ENCODE measurements at regions not wholly inside any gene's neighbourhood (a gene's known extent, or its start where the extent isn't known, plus 50 kb on each side); places are given as distances from the start of the nearest gene placed in this dataset.
"Not testable (repeated sequence)": the region's sequence is repeated elsewhere in the genome, so short reads cannot be mapped to it uniquely, and the experiment has no call there.

- H3K9me3 ChIP-seq (ENCODE audit: control insufficient read depth in 2 of 2, insufficient read depth in 1 of 2, low read depth in 1 of 2, low read length in 1 of 2) = no peaks in the 10 kb centered on the region
- no peak overlapping the region for H3K4me3 ChIP-seq (ENCODE audit: low read depth in 1 of 2, low read length in 2 of 2)
- H3K36me3 ChIP-seq (ENCODE audit: control insufficient read depth in 2 of 2, insufficient read depth in 2 of 2, low read length in 1 of 2) = no peaks in the 10 kb centered on the region
- no peaks in the 10 kb centered on the region for H3K4me1 ChIP-seq (ENCODE audit: control insufficient read depth in 2 of 2, insufficient read depth in 2 of 2, low read length in 1 of 2)
- H3K27me3 ChIP-seq (ENCODE audit: control insufficient read depth in 1 of 2, insufficient read depth in 2 of 2, low read length in 2 of 2) = no peaks in the 10 kb centered on the region
- H3K27ac ChIP-seq (ENCODE audit: low read depth in 2 of 2, low read length in 1 of 2) = no peak overlapping the region
- WGBS, 2 donors = 76 to 77% methylated on average over 5 of the region's 5 CpGs
These were observed 113.0 kb upstream of the DAB1 start for GRCh38 chr1:57536749-57537423.

- Histone ChIP-seq H3K27ac (ENCODE audit: low read depth in 2 of 2, low read length in 1 of 2) (no peak overlapping the region), H3K36me3 (ENCODE audit: control insufficient read depth in 2 of 2, insufficient read depth in 2 of 2, low read length in 1 of 2) (no peaks in the 10 kb centered on the region), H3K9me3 (ENCODE audit: control insufficient read depth in 2 of 2, insufficient read depth in 1 of 2, low read depth in 1 of 2, low read length in 1 of 2) (no peaks in the 10 kb centered on the region), H3K4me3 (ENCODE audit: low read depth in 1 of 2, low read length in 2 of 2) (no peak overlapping the region), H3K27me3 (ENCODE audit: control insufficient read depth in 1 of 2, insufficient read depth in 2 of 2, low read length in 2 of 2) (no peaks in the 10 kb centered on the region), H3K4me1 (ENCODE audit: control insufficient read depth in 2 of 2, insufficient read depth in 2 of 2, low read length in 1 of 2) (no peaks in the 10 kb centered on the region)
- 81 to 89% methylated on average over 1 of the region's 1 CpG for WGBS, 2 donors
These were observed 108.4 kb upstream of the DAB1 start for GRCh38 chr1:57532299-57532698.

GRCh38 chr1:57530911-57531260 lies 107.0 kb upstream of the DAB1 start:
- 38 to 54% methylated on average over 2 of the region's 2 CpGs for WGBS, 2 donors
- not testable (repeated sequence) for H3K4me3 ChIP-seq (ENCODE audit: low read depth in 1 of 2, low read length in 2 of 2); H3K4me1 ChIP-seq (ENCODE audit: control insufficient read depth in 2 of 2, insufficient read depth in 2 of 2, low read length in 1 of 2); H3K36me3 ChIP-seq (ENCODE audit: control insufficient read depth in 2 of 2, insufficient read depth in 2 of 2, low read length in 1 of 2); H3K27ac ChIP-seq (ENCODE audit: low read depth in 2 of 2, low read length in 1 of 2); H3K9me3 ChIP-seq (ENCODE audit: control insufficient read depth in 2 of 2, insufficient read depth in 1 of 2, low read depth in 1 of 2, low read length in 1 of 2); H3K27me3 ChIP-seq (ENCODE audit: control insufficient read depth in 1 of 2, insufficient read depth in 2 of 2, low read length in 2 of 2)

- H3K27me3 ChIP-seq (ENCODE audit: control insufficient read depth in 1 of 2, insufficient read depth in 2 of 2, low read length in 2 of 2) = no peaks in the 10 kb centered on the region
- no peaks in the 10 kb centered on the region for H3K36me3 ChIP-seq (ENCODE audit: control insufficient read depth in 2 of 2, insufficient read depth in 2 of 2, low read length in 1 of 2)
- H3K4me3 ChIP-seq (ENCODE audit: low read depth in 1 of 2, low read length in 2 of 2) = no peak overlapping the region
- H3K4me1 ChIP-seq (ENCODE audit: control insufficient read depth in 2 of 2, insufficient read depth in 2 of 2, low read length in 1 of 2) = no peaks in the 10 kb centered on the region
- 81 to 84% methylated on average over 3 of the region's 3 CpGs for WGBS, 2 donors
- no peaks in the 10 kb centered on the region for H3K9me3 ChIP-seq (ENCODE audit: control insufficient read depth in 2 of 2, insufficient read depth in 1 of 2, low read depth in 1 of 2, low read length in 1 of 2)
- H3K27ac ChIP-seq (ENCODE audit: low read depth in 2 of 2, low read length in 1 of 2) = no peak overlapping the region
These were observed 106.5 kb upstream of the DAB1 start for GRCh38 chr1:57530206-57530910.

GRCh38 chr1:57522575-57522974 lies 98.7 kb upstream of the DAB1 start:
- Histone ChIP-seq H3K4me3 (ENCODE audit: low read depth in 1 of 2, low read length in 2 of 2) (no peak overlapping the region), H3K4me1 (ENCODE audit: control insufficient read depth in 2 of 2, insufficient read depth in 2 of 2, low read length in 1 of 2) (no peaks in the 10 kb centered on the region), H3K27me3 (ENCODE audit: control insufficient read depth in 1 of 2, insufficient read depth in 2 of 2, low read length in 2 of 2) (no peaks in the 10 kb centered on the region), H3K36me3 (ENCODE audit: control insufficient read depth in 2 of 2, insufficient read depth in 2 of 2, low read length in 1 of 2) (no peaks in the 10 kb centered on the region), H3K27ac (ENCODE audit: low read depth in 2 of 2, low read length in 1 of 2) (no peak overlapping the region), H3K9me3 (ENCODE audit: control insufficient read depth in 2 of 2, insufficient read depth in 1 of 2, low read depth in 1 of 2, low read length in 1 of 2) (no peaks in the 10 kb centered on the region)
- WGBS, 2 donors = 92 to 95% methylated on average over 3 of the region's 3 CpGs

- 45 to 57% methylated on average over 5 of the region's 5 CpGs for WGBS, 2 donors
- Histone ChIP-seq H3K4me3 (ENCODE audit: low read depth in 1 of 2, low read length in 2 of 2) (no peak overlapping the region), H3K9me3 (ENCODE audit: control insufficient read depth in 2 of 2, insufficient read depth in 1 of 2, low read depth in 1 of 2, low read length in 1 of 2) (no peaks in the 10 kb centered on the region), H3K27ac (ENCODE audit: low read depth in 2 of 2, low read length in 1 of 2) (no peak overlapping the region), H3K36me3 (ENCODE audit: control insufficient read depth in 2 of 2, insufficient read depth in 2 of 2, low read length in 1 of 2) (no peaks in the 10 kb centered on the region), H3K4me1 (ENCODE audit: control insufficient read depth in 2 of 2, insufficient read depth in 2 of 2, low read length in 1 of 2) (no peaks in the 10 kb centered on the region), H3K27me3 (ENCODE audit: control insufficient read depth in 1 of 2, insufficient read depth in 2 of 2, low read length in 2 of 2) (no peaks in the 10 kb centered on the region)
These were observed 97.1 kb upstream of the DAB1 start for GRCh38 chr1:57520743-57521515.

- no peaks in the 10 kb centered on the region for H3K9me3 ChIP-seq (ENCODE audit: control insufficient read depth in 2 of 2, insufficient read depth in 1 of 2, low read depth in 1 of 2, low read length in 1 of 2)
- no peak overlapping the region for H3K27ac ChIP-seq (ENCODE audit: low read depth in 2 of 2, low read length in 1 of 2)
- H3K36me3 ChIP-seq (ENCODE audit: control insufficient read depth in 2 of 2, insufficient read depth in 2 of 2, low read length in 1 of 2) = no peaks in the 10 kb centered on the region
- WGBS, 2 donors = 66 to 73% methylated on average over 3 of the region's 3 CpGs
- H3K4me3 ChIP-seq (ENCODE audit: low read depth in 1 of 2, low read length in 2 of 2) = no peak overlapping the region
- H3K27me3 ChIP-seq (ENCODE audit: control insufficient read depth in 1 of 2, insufficient read depth in 2 of 2, low read length in 2 of 2) = no peaks in the 10 kb centered on the region
- H3K4me1 ChIP-seq (ENCODE audit: control insufficient read depth in 2 of 2, insufficient read depth in 2 of 2, low read length in 1 of 2) = no peaks in the 10 kb centered on the region
These were observed 94.6 kb upstream of the DAB1 start for GRCh38 chr1:57518496-57518895.

GRCh38 chr1:57517587-57518374 lies 93.9 kb upstream of the DAB1 start:
- WGBS, 2 donors = 60 to 67% methylated on average over 7 of the region's 7 CpGs
- H3K36me3 ChIP-seq (ENCODE audit: control insufficient read depth in 2 of 2, insufficient read depth in 2 of 2, low read length in 1 of 2) = no peaks in the 10 kb centered on the region
- H3K27me3 ChIP-seq (ENCODE audit: control insufficient read depth in 1 of 2, insufficient read depth in 2 of 2, low read length in 2 of 2) = no peaks in the 10 kb centered on the region
- H3K27ac ChIP-seq (ENCODE audit: low read depth in 2 of 2, low read length in 1 of 2) = no peak overlapping the region
- no peak overlapping the region for H3K4me3 ChIP-seq (ENCODE audit: low read depth in 1 of 2, low read length in 2 of 2)
- no peaks in the 10 kb centered on the region for H3K4me1 ChIP-seq (ENCODE audit: control insufficient read depth in 2 of 2, insufficient read depth in 2 of 2, low read length in 1 of 2)
- no peaks in the 10 kb centered on the region for H3K9me3 ChIP-seq (ENCODE audit: control insufficient read depth in 2 of 2, insufficient read depth in 1 of 2, low read depth in 1 of 2, low read length in 1 of 2)

GRCh38 chr1:57512386-57512785 lies 88.5 kb upstream of the DAB1 start:
- no peaks in the 10 kb centered on the region for H3K9me3 ChIP-seq (ENCODE audit: control insufficient read depth in 2 of 2, insufficient read depth in 1 of 2, low read depth in 1 of 2, low read length in 1 of 2)
- H3K27ac ChIP-seq (ENCODE audit: low read depth in 2 of 2, low read length in 1 of 2) = no peak overlapping the region
- H3K4me1 ChIP-seq (ENCODE audit: control insufficient read depth in 2 of 2, insufficient read depth in 2 of 2, low read length in 1 of 2) = no peaks in the 10 kb centered on the region
- H3K4me3 ChIP-seq (ENCODE audit: low read depth in 1 of 2, low read length in 2 of 2) = no peak overlapping the region
- no peaks in the 10 kb centered on the region for H3K27me3 ChIP-seq (ENCODE audit: control insufficient read depth in 1 of 2, insufficient read depth in 2 of 2, low read length in 2 of 2)
- H3K36me3 ChIP-seq (ENCODE audit: control insufficient read depth in 2 of 2, insufficient read depth in 2 of 2, low read length in 1 of 2) = no peaks in the 10 kb centered on the region
- WGBS, 2 donors = 43 to 52% methylated on average over 1 of the region's 1 CpG

Data from esophagus (tissue), 2 donors.